Transverse colon (tissue), 4 donors: ENCODE measurements at regions not wholly inside any gene's neighbourhood (a gene's known extent, or its start where the extent isn't known, plus 50 kb on each side); places are given as distances from the start of the nearest gene placed in this dataset.
"Not testable (repeated sequence)": the region's sequence is repeated elsewhere in the genome, so short reads cannot be mapped to it uniquely, and the experiment has no call there.

Experiments used
- DNase-seq: peaks from one replicate; pipeline ENCODE4 v3.0.0-alpha.2; 2019
- H3K27ac ChIP-seq, 4 donors: fragments of 200-600 bp; sonication (generic); 2 replicates each; pipeline ENCODE4 v1.5.1; 2016 to 2018; ENCODE audit warnings: inconsistent platforms in 4 of 4
- H3K27me3 ChIP-seq: fragments of 200-600 bp; sonication (generic); 2 replicates; pipeline ENCODE4 v1.5.1; 2017; ENCODE audit warnings: inconsistent platforms
- H3K36me3 ChIP-seq, 4 donors: fragments of 200-600 bp; sonication (generic); 2 replicates each; pipeline ENCODE4 v1.5.1; 2017 to 2019; ENCODE audit warnings: inconsistent platforms in 4 of 4
- H3K4me1 ChIP-seq, 4 donors: fragments of 200-600 bp; sonication (generic); 2 replicates each; pipeline ENCODE4 v1.5.1; 2017 to 2020; ENCODE audit warnings: inconsistent platforms in 4 of 4
- H3K4me3 ChIP-seq, 4 donors: fragments of 200-600 bp; sonication (generic); 1 replicate in 1 of 4; 2 replicates in 3 of 4; pipeline versions ENCODE4 v1.5.1 to v1.6.1; 2017 to 2019; ENCODE audit warnings: inconsistent platforms in 4 of 4
- H3K9me3 ChIP-seq, 2 donors: fragments of 200-600 bp; sonication (generic); 2 replicates each; pipeline ENCODE4 v1.5.1; 2017 to 2019; ENCODE audit warnings: inconsistent platforms in 2 of 2
- CTCF ChIP-seq, 5 experiments: fragments of 200-600 bp in 3 of 5; fragments of 450-650 bp in 2 of 5; sonication (generic) in 3 of 5; IDR thresholded peaks; 1 replicate in 2 of 5; 2 replicates in 3 of 5; pipeline ENCODE4 v1.5.1; 2016 to 2017; ENCODE audit warnings: antibody characterized with exemption in 5 of 5, inconsistent platforms in 3 of 5, mild to moderate bottlenecking in 2 of 5, moderate library complexity in 1 of 5
- EP300 ChIP-seq: sonication (generic); formaldehyde crosslinking; IDR thresholded peaks from one replicate; pipeline ENCODE4 v1.6.1; 2017; ENCODE audit warnings: antibody characterized with exemption, low read depth
- POLR2A ChIP-seq: fragments of 450-650 bp; IDR thresholded peaks from one replicate; pipeline ENCODE4 v1.6.1; 2016; ENCODE audit warnings: antibody characterized with exemption, mild to moderate bottlenecking, moderate library complexity
- POLR2AphosphoS5 ChIP-seq, 3 donors: sonication (generic); formaldehyde crosslinking; IDR thresholded peaks; one replicate each; pipeline ENCODE4 v1.6.1; 2016; ENCODE audit warnings: antibody characterized with exemption in 3 of 3
- WGBS, 2 donors: methylation state at CpG; one replicate each; pipeline ENCODE4 v1.1.5; 2018; ENCODE audit warnings: low coverage in 1 of 2; 5-methylcytosine and 5-hydroxymethylcytosine counted together
- in situ Hi-C, 4 donors: fragments of 200-750 bp; cut with MboI; loops; one replicate each; pipeline versions ENCODE4 v1.15.0 to v1.15.1; 2017; ENCODE audit warnings: low sequenced_read_pairs in 3 of 4, low pct_ligation_motif_present in 1 of 4, low pct_unique_long_range_greater_than_20kb in 1 of 4
- intact Hi-C: fragments of 100-400 bp; cut with DNase I; formaldehyde crosslinking; loops from one replicate; pipeline ENCODE4 v1.15.1; 2023; ENCODE audit warnings: low total_unique reads

- peaks cover 0 to 1% of the 10 kb centered on the region in 2 donors for H3K9me3 ChIP-seq
- no peak for DNase-seq
- 77 to 80% methylated on average over 1 to 9 of the region's 9 CpGs for WGBS, 2 donors
- H3K27me3 ChIP-seq: no peaks in the 10 kb centered on the region
- no peak for TF ChIP-seq CTCF (IDR thresholded peaks at IDR 0.05)
- TF ChIP-seq EP300: no peak
- no peak for TF ChIP-seq POLR2AphosphoS5 (IDR thresholded peaks at IDR 0.05)
- no peak for TF ChIP-seq POLR2A
- H3K4me3 ChIP-seq: no peak overlapping the region
- no peak overlapping the region for H3K27ac ChIP-seq
- in situ Hi-C loops (no loop called here), intact Hi-C loops (no loop called here)
- H3K4me1 ChIP-seq: no peaks in the 10 kb centered on the region
- H3K36me3 ChIP-seq: no peaks in the 10 kb centered on the region
Observed at GRCh38 chr6:166800137-166800536, 156.2 kb downstream of the RNASET2 start.

GRCh38 chr6:166798652-166799051, 157.7 kb downstream of the RNASET2 start:
- H3K4me3 ChIP-seq: no peak overlapping the region
- H3K27me3 ChIP-seq: no peaks in the 10 kb centered on the region
- H3K9me3 ChIP-seq: no peaks in the 10 kb centered on the region
- DNase-seq: no peak
- no peaks in the 10 kb centered on the region for H3K36me3 ChIP-seq
- in situ Hi-C loops (loop anchor here in 3 of 4 donors (25.0 kb wide), 2 partner anchors 189 to 339 kb away; partner anchors contain the start of gene CEP43 (in 3 of the 3)), intact Hi-C loops (no loop called here)
- 33 to 68% methylated on average over 1 to 6 of the region's 6 CpGs for WGBS, 2 donors
- no peak overlapping the region for H3K27ac ChIP-seq
- no peaks in the 10 kb centered on the region for H3K4me1 ChIP-seq
- TF ChIP-seq EP300 (no peak), POLR2A (no peak), CTCF (IDR thresholded peaks at IDR 0.05) (no peak), POLR2AphosphoS5 (IDR thresholded peaks at IDR 0.05) (no peak)

GRCh38 chr6:166796610-166797009, 159.7 kb downstream of the RNASET2 start:
- H3K36me3 ChIP-seq: no peaks in the 10 kb centered on the region
- H3K9me3 ChIP-seq: no peaks in the 10 kb centered on the region
- no peaks in the 10 kb centered on the region for H3K27me3 ChIP-seq
- intact Hi-C loops (no loop called here), in situ Hi-C loops (loop anchor here in 3 of 4 donors (25.0 kb wide), 2 partner anchors 191 to 341 kb away; partner anchors contain the start of gene CEP43 (in 3 of the 3))
- H3K4me3 ChIP-seq: no peak overlapping the region
- WGBS, 2 donors: 82 to 95% methylated on average over 10 to 12 of the region's 12 CpGs
- DNase-seq: no peak
- H3K4me1 ChIP-seq: no peaks in the 10 kb centered on the region
- TF ChIP-seq CTCF (IDR thresholded peaks at IDR 0.05) (no peak), POLR2A (no peak), EP300 (no peak), POLR2AphosphoS5 (IDR thresholded peaks at IDR 0.05) (no peak)
- no peak overlapping the region for H3K27ac ChIP-seq

GRCh38 chr6:166795879-166796278, 160.5 kb downstream of the RNASET2 start:
- TF ChIP-seq CTCF (IDR thresholded peaks at IDR 0.05): no peak
- no peak for TF ChIP-seq POLR2A
- no peak for TF ChIP-seq POLR2AphosphoS5 (IDR thresholded peaks at IDR 0.05)
- no peak for TF ChIP-seq EP300
- H3K27me3 ChIP-seq: no peaks in the 10 kb centered on the region
- 90 to 91% methylated on average over 3 of the region's 3 CpGs for WGBS, 2 donors
- no peak for DNase-seq
- intact Hi-C loops: no loop called here
- in situ Hi-C loops: loop anchor here in 3 of 4 donors (25.0 kb wide), 2 partner anchors 191 to 341 kb away; partner anchors contain the start of gene CEP43 (in 3 of the 3)
- no peaks in the 10 kb centered on the region for H3K9me3 ChIP-seq
- no peaks in the 10 kb centered on the region for H3K36me3 ChIP-seq
- no peak overlapping the region for H3K27ac ChIP-seq
- H3K4me3 ChIP-seq: no peak overlapping the region
- no peaks in the 10 kb centered on the region for H3K4me1 ChIP-seq

- intact Hi-C loops, H3K4me1 ChIP-seq, H3K36me3 ChIP-seq, H3K9me3 ChIP-seq, DNase-seq, H3K4me3 ChIP-seq, H3K27ac ChIP-seq, H3K27me3 ChIP-seq: not testable (repeated sequence)
- in situ Hi-C loops: loop anchor here in 3 of 4 donors (25.0 kb wide), 2 partner anchors 196 to 346 kb away; partner anchors contain the start of gene CEP43 (in 3 of the 3)
- 75% methylated on average over 3 of the region's 3 CpGs; no CpG with 5 or more reads in 1 of the 2 donors for WGBS, 2 donors
Observed at GRCh38 chr6:166790808-166791207, 163.8 kb upstream of the RPS6KA2 start.

GRCh38 chr6:166788846-166789529, 161.9 kb upstream of the RPS6KA2 start:
- intact Hi-C loops: loop anchor here (10.0 kb wide), 2 partner anchors 166 to 196 kb away; partner anchors contain the start of gene RNASET2
- not testable (repeated sequence) for H3K27ac ChIP-seq, H3K4me1 ChIP-seq, H3K9me3 ChIP-seq, DNase-seq, H3K36me3 ChIP-seq, H3K27me3 ChIP-seq, H3K4me3 ChIP-seq
- WGBS, 2 donors: 90% methylated on average over 2 to 19 of the region's 22 CpGs
- in situ Hi-C loops: loop anchor here (5.0 to 25.0 kb wide), 3 partner anchors 198 to 348 kb away; partner anchors contain the start of gene CEP43 (in 3 of the 4)
